Nucleus accumbens (tissue), 56 donors: ENCODE measurements at regions not wholly inside any gene's neighbourhood (a gene's known extent, or its start where the extent isn't known, plus 50 kb on each side); places are given as distances from the start of the nearest gene placed in this dataset.
"Not testable (repeated sequence)": the region's sequence is repeated elsewhere in the genome, so short reads cannot be mapped to it uniquely, and the experiment has no call there.

Experiments used
- DNase-seq, 56 donors: peaks; one replicate each; lab custom pipeline; 2025; lab: John Stamatoyannopoulos, UW

DNA sequence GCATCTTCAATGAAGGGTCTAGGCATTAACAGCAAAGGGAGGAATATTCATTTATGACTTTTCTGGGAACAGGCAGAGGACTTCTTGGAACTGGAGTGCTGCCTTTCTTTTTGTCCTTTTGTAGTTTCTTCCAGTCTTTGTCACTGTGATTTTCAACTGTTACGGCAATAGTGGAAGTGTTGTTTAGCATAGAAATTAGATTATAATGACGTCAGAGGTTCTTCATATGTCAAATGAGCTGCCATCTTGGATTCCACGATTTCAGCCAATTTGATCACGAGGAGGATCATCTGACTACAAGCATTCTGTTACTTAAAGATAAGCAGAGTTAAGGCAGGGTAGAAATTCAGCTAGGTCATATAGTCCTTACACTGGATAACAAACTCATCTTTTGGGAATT lies 239.0 kb downstream of the NEBL start:
- DNase-seq: no peak

DNA sequence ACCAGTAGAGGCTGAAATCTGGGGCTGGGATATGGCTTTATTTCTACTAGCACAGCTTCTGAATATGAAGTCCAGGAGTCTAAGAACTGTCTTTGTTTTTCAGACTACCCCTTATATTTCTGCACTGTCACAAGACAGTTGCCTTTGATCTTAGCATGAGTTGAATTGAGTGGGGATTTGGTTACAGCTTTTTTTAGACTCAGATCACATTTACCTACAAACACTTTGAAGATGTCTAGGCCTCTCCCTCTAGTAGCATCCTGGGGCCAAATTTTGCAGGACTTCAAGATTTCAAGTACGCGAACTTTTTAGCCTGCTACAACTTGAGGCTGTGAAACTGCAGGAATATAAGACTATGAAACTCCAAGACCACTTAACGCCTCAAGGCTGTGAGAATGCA lies 240.2 kb downstream of the NEBL start:
- DNase-seq: no peak

DNA sequence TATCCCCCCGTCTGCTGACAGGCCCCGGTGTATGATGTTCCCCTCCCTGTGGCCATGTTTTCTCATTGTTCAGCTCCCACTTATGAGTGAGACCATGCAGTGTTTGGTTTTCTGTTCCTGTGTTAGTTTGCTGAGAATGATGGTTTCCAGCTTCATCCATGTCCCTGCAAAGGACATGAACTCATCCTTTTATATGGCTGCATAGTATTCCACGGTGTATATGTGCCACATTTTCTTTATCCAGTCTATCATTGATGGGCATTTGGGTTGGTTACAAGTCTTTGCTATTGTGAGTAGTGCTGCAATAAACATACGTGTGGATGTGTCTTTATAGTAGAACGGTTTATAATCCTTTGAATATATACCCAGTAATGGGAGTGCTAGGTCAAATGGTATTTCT lies 244.7 kb downstream of the NEBL start:
- not testable (repeated sequence) for DNase-seq

DNA sequence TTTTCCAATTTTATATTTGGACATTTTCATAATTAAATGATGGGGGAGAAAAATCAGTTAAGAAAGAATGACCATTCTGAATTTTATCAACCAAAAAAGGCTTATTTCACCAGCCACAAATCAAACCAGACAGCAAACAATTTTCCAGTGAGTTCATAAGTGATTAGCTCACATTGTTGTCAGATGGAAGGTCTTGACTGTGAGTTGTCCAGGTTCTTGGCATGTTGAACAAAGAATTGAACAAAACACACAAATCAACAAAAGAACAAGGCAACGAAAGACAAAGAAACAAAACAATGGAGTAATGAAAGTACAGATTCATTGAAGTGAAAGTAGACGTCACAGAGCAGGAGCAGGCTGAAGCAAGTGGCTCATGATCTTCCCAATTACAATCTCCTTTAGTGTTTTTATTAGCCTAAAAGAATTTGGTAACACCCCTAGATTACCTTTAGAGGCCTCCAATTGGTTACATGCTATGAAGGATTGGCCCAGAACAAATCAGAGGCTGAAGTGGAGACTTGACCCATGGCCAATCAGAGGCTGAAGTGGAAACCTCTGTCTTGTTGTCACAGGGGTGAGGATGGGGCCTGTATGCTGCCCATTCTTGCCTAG lies 248.7 kb downstream of the NEBL start:
- no peak for DNase-seq

DNA sequence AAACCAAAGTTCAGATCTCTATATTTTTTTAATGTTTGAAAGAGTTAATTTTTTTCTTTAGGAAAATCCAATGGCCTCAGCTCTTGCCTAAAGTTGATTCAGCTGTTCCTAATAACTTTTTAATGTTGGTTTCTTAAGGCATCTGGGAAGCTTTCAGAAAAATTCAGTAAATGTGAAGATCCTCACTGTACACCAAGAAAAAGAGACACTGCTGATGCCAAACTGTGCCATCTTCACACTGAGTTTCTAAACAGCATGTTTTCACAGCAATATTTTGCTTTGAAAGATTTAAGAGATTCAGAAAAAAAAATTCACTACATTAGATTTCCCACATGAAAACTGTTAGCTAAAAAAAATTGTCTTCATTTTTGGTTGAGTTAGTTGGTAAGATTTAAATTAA lies 249.4 kb downstream of the NEBL start:
- DNase-seq: no peak

DNA sequence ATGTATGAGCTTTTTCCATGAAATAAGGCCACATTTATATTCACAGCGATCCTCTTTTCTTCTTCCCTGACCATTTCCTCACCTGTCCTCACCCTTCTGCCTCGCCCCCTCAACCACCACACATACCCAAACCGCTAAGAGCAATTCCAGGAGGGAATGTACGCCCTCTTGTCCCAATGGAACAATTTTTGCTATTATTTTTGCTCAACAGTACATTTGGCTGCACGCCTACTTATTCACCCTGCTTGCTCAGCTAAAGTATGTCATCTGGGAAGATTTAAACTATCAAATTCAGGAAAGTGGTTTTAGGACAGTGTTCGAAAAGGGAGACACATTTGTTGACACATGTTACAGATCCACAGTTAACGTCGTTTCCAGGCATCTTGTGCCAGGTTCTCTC lies 252.7 kb downstream of the NEBL start:
- no peak for DNase-seq

DNA sequence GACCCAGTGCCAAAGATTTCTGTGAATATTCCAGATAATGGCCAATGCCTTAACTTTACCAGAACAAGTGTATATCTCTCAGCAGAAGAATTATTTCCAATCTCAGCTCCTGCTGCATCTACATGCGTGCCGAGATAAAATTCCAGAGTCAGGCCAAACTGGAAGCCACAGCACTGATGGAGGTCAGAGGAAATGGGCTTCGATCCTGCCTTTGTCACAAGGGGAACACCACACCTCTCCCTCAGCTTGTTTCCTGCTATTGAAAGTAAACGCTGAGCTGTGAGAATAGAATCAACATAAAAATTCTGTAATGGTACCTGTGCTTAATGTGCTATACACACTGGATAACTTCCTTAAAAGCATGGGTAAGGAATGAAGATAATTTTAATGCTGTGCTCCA lies 255.5 kb downstream of the NEBL start:
- no peak for DNase-seq

DNA sequence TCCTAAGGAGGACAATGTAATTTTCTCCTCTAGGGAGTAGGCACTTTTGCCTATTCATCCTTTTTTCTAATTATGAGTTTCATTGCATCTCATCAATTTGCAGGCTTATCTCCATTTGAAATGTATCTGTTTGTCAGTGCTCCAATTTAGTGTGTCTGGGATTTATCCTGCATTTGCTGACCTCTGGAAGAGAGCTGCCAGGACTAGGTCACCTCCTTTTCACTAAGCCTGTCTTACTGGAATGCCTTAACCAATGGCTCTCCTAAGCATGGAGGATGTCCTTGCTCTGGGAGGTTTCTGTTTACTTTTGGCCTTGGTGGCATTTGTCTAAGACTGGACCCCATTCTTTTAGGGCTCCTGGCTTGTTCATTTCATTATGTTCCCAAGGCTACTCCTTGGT lies 261.5 kb downstream of the NEBL start:
- DNase-seq: no peak

DNA sequence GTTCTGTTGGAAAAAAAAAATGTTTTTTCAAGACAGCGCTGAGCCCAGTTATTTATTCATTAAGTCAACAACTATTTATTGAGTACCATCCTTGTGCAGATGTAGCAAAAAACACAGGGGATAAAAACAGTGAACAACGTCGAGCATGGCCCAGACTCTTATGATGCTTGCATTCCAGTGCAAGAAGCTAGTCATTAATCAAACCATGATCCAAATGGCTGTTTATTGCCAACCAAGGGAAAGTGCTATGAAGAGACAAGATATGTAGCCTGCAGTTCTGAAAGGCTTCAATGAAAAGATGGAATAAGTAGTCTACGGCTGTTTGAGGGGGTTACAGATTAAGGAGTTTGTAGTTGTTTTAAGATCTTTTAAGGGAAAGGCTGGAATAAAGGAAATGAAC lies 262.3 kb downstream of the NEBL start:
- DNase-seq: no peak

DNA sequence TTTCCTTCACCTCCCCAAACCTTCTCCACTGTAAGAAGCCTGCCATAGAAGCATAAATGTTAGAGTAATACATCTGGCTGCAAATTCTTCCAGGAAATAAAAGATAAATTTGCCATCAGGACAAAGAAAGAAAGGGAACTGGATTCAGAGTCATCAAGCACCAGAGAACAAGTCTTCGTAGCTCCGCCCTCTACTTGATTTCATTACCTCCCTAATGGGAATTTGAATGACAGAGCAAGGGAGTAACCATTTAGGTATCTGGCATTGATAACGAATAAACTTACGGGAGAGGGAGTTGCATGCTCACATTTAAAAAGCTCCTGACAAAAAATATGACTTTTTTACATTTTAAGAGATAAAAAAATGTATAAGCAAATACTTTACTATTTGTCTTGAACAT lies 263.4 kb downstream of the NEBL start:
- DNase-seq: no peak

DNA sequence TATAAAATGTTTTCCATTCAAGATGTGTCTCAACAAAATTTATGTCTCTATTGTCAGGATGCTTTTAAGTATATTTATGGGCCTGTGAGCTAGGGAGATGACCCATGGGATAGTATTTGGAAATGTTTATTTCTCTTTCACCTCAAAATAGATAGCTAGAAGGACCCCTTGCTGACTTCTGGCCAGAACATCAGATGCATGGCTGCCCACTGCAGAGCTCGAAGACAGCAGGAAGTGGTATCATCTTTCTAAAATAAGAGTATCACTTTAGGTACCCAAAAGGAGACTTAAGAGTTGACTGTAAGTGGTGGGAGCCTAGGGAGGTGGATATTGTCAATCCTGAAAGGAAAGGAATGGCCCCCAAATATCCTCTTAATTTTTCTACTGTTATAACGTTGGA lies 264.4 kb downstream of the NEBL start:
- DNase-seq: no peak

DNA sequence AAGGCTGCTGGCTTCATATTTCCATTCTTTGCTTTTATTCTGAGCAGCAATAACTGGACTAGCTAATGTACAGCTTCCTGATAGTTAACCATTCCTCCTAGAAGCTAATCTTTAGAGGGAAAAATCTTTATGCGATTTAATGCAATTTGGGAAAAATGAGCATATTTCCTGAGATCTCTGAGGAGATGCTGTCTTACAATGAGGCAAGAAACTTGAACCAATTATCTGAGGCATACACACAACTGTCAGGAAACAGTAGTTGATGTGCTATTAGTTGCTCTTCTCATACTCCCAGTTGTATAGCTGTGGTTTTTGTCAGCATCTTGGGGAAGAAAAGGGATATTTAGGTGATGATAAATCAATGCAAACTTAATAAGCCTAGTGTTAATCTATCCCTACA lies 265.9 kb downstream of the NEBL start:
- no peak for DNase-seq

DNA sequence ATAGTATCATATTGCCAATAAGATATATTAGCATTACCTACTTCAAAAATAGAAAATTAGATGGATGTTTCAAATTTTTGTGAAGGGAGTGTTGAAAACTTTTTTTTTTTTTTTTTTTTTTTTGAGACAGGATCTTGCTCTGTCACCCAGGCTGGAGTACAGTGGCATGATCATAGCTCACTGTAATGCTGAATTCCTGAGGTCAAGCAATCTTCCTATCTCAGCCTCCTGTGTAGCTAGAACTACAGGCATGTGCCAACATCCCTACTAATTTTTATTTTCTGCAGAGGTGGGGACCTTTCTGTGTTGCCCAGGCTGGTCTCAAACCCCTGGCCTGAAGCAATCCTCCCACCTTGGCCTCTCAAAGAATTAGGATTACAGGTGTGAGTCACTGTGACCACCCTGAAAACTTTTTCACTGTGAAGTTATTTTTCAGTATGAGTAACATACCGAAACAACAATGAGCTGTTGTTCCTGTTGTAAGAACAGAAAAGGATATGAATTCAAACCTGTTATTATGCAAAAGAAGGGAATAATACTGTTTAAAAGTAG lies 266.9 kb downstream of the NEBL start:
- no peak for DNase-seq

DNA sequence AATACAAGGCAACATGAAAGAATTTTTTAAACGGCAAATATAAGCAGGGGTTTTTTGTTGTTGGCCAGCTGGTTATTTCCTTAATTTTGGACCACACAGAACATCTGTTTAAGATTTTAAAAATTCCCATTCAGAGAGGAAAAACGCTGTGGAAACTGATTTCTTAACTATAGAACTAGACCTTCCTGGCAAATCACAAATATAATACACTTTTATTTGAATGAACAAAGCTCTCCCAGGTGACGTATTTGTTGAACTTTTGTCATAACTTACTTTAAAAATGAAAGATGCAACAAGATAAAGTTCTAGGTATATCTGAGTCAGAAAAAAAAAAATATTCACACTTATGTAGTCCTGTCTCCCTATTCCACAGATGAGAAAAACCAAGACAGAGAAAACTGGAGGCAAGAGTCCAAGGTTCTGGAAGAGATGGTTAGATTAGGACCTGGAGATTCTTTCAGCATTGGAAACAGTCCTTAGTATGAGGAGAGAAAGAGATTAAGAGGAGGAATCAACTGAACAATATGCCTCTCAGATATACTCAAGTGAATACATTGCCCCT lies 269.1 kb downstream of the NEBL start:
- no peak for DNase-seq

DNA sequence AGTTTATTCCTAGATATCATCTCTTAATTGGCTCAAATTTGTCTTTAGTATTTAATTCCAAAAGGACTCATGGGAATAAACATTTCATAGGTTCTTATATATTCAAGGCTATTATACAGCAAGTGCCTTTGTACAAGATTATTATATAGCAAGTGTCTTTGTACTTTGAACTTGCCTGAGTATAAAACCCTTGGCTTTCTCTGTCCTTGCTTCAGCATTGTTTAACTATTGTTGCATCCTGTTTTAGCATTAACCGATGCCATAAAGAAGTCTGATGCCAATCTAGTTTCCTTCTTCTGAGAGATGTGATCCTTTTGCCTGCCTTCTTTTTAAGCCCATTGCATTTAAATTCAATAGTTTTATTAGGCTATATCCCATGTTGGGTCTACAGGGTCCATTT lies 270.0 kb downstream of the NEBL start:
- DNase-seq: no peak

DNA sequence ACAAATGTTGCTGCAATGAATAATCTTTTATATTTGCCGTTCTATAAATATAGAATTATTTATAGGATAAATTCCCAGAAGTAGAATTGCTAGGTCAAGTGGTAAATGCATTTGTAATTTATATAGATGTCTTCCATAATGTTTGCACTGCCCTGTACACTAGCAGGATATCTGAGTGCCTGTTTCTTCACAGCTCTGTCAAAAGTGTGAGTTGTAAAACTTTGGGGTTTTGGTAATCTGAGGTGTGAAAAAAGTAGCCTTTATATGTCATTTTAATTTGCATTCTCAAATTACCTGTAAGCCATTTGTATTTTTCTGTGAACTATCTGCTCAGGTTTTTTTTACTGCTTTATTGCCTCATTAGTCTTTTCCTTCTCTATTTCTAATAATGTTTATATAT lies 271.2 kb downstream of the NEBL start:
- DNase-seq: no peak

DNA sequence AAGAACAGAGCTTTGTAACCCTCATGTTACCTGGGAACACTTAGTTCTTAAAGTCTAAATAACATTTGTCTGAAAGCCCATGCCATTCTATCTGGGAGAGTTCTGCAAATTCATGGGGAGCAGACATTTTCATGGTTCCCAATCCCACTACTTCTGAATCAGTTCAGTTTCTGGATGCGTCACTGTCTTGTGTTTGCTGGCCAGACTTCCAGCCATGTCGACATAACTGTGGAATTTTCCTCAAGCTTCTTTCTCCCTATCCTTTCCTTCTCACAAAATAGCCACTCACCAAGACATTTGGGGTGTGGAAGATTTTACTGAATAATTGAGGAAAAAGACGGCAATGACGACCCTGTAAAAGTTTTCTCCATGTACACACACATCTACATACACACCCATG lies 272.5 kb downstream of the NEBL start:
- no peak for DNase-seq

DNA sequence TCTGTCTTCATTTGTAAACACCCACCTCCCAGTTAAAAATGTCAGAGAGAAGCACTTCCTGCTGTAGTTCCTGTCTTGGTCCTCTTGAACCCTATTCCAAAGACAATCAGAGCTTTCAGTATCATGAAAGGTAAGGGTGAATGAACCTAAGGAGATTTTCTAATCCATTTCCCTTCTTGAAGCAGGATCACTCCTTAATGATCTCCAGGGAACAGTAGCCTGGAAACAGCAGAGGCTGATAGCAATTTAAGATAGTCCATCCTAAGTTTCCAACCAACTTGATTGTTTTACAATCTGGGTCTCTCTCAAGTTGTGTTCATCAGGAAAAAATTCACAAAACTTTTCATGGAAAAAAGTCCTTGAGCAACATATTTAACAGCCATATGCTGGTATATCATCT lies 273.6 kb downstream of the NEBL start:
- no peak for DNase-seq

DNA sequence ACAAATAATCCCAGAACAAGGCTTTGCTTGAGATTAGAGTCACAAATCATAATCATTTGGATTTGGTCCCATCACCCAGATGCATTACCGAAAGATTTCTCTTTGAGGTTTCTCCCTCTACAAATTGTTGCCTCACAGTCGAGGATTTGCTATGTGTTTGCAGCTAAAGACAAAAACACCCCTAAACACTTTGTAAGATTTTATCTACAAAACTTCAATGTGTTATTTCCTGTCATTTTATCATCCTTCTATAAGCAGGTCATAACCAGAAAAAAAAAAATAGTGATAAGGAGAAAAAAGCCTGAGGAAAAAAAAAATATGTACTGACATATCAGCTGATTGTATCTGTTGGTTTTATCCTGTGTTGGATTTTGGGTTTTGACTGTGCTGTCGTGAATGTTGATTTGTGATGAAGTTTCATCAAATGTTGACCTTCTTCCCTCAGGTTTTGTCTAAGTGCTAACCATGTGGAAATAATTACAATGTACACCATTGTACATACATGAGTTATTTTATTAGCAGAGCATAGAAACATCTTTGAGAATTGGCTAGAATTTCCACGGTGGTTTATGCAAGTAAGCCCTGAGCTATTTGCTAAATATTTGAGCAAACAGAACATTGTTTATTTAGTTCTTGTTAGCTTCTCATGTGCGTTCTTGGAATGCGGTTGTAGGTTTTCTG lies 274.4 kb downstream of the NEBL start:
- no peak for DNase-seq

DNA sequence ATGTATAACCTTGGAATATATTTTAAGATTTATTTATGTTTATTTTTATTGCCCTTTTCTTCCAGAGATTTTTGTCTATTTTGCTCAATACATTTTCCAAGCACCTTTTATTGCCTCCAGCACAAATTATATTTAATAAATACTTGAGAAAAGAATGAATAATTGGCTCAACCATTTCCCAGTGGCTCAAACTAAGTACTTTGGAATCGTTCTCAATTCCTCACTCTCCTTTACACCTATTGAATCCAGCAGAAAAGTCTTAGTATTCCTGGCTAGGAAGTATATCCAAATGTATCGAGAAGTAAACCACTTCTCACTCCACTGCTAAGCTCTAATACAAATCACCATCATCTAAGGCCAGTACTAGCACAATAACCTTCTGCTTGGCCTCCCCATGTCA lies 276.1 kb downstream of the NEBL start:
- DNase-seq: no peak

DNA sequence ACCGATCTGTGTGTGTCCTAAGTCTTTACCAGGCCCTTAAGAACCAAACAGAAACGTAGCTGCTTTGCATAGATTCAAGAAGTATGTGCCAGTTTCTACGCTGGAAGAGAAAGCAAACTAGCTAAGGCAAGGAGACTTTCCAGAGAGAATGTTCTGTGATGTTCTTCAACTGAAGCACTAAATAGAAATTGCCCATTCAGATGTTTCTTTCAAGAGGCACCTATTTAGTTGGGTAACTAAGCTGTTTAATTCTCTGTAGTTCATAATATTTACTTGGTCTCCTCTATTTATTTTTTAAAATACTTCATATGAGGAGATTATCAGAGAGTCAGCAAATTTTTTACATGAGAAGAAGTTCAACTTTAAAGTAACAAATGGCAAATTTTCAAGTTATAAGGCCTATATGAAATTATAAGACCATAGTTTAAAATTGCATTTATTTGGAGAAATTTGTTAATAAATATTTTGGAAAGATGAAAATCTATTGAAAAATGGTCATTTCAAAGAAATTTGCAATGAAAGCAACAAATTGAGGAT lies 279.0 kb downstream of the NEBL start:
- DNase-seq: no peak
